ENCODE measurements at regions not wholly inside any gene's neighbourhood (a gene's known extent, or its start where the extent isn't known, plus 50 kb on each side); places are given as distances from the start of the nearest gene placed in this dataset.

DNA sequence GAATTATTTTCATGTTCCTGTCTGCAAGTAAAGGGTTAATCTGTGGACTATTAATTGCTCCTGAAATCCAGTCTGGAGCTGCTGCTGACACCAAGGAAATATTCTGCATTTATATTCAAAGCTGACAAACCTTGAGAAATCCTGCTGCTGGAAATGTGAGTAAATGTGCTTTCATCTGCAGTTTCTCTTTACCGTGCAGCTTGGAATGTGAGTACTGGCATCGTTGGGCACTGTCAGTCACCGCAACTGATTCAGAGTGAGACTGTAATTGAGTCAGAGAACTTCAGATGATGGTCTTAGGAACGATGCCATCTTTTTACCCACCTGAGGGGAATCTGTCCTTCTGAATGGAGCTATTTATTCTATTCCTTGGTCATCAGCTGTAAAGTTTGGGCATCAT lies 420.6 kb downstream of the SIPA1L2 start:
- no peak for DNase-seq (ENCODE audit: low read depth, low spot score)
- H3K9me3 ChIP-seq (ENCODE audit: insufficient read depth, low read length), result no peaks in the 10 kb centered on the region
- H3K4me3 ChIP-seq (ENCODE audit: insufficient read length, low read depth), result no peak overlapping the region
- H3K27me3 ChIP-seq (ENCODE audit: insufficient read depth, insufficient read length), result no peaks in the 10 kb centered on the region
- no peak overlapping the region for H3K9ac ChIP-seq (ENCODE audit: insufficient read length, low read depth)
- no peaks in the 10 kb centered on the region for H3K4me1 ChIP-seq (ENCODE audit: insufficient read depth, insufficient read length)
- no peak for TF ChIP-seq SUZ12 (IDR thresholded peaks at IDR 0.05; ENCODE audit: extremely low read depth, insufficient read depth, insufficient read length)
- no peak for TF ChIP-seq YY1 (IDR thresholded peaks at IDR 0.05; ENCODE audit: insufficient read depth, insufficient read length)
- no peak for TF ChIP-seq ZNF274 (IDR thresholded peaks at IDR 0.05; ENCODE audit: low read depth, low read length)
- H3K36me3 ChIP-seq (ENCODE audit: insufficient read depth, insufficient read length, low read length), result no peaks in the 10 kb centered on the region

DNA sequence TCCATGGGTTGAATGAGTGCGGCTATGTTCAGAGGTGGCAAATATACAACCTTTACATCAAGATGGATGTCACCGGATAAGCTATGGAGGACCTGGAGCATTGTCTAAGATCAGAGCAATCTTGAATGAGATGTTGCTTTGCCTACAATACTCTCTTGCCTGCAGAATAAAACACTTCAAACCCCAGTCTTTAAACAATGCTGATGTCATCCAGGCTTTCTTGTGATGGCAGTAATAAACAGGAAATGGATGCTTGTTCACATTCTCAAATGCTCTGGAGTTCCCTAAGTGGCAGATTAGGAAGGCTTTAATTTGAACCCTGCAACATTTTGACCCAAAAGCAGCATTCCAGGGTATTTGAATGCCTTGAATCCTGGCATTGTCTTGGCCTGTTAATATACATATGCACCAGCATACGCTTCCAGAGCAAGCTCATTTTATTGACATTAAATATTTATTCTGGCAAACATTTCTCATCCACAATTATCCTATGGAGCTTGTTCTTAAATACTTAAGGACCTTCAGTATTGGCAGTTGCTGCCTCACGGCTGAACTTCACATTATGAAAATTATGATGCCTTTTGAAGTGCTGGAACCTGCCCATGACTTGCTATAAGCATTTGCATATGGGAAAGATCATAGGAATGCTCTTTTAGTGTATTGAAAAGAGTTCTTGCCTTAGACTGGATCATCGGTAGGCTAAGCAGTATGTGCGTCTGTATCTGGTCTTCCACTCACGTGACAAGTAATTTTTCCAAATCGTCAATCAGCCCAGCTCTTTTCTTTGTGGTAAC lies 422.7 kb downstream of the SIPA1L2 start:
- H3K4me1 ChIP-seq (ENCODE audit: insufficient read depth, insufficient read length), result no peaks in the 10 kb centered on the region
- no peak overlapping the region for H3K4me3 ChIP-seq (ENCODE audit: insufficient read length, low read depth)
- H3K9ac ChIP-seq (ENCODE audit: insufficient read length, low read depth), result no peak overlapping the region
- no peaks in the 10 kb centered on the region for H3K27me3 ChIP-seq (ENCODE audit: insufficient read depth, insufficient read length)
- H3K36me3 ChIP-seq (ENCODE audit: insufficient read depth, insufficient read length, low read length), result no peaks in the 10 kb centered on the region
- TF ChIP-seq YY1 (IDR thresholded peaks at IDR 0.05; ENCODE audit: insufficient read depth, insufficient read length) (no peak), SUZ12 (IDR thresholded peaks at IDR 0.05; ENCODE audit: extremely low read depth, insufficient read depth, insufficient read length) (no peak), ZNF274 (IDR thresholded peaks at IDR 0.05; ENCODE audit: low read depth, low read length) (no peak)
- no peak for DNase-seq (ENCODE audit: low read depth, low spot score)
- peaks cover 13% of the 10 kb centered on the region; the same call in 1 of the 2 replicates for H3K9me3 ChIP-seq (ENCODE audit: insufficient read depth, low read length)

DNA sequence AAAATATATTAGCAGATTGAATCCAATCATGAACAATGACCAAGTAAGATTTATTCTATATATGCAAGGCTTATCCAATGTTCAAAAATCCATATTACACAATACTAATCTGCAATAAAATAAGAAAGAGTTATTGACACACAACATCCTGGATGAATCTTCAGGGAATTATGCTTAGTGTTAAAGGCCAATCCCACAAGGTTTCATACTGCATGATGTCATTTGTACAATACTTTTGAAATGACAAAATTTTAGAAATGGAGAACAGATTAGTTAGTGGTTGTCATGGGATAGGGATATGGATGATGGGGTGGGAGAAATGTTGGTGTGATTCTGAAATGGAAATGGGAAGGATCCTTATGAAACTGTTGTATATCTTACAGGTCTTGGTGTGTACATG lies 425.7 kb downstream of the SIPA1L2 start:
- TF ChIP-seq YY1 (IDR thresholded peaks at IDR 0.05; ENCODE audit: insufficient read depth, insufficient read length) (no peak), ZNF274 (IDR thresholded peaks at IDR 0.05; ENCODE audit: low read depth, low read length) (no peak), SUZ12 (IDR thresholded peaks at IDR 0.05; ENCODE audit: extremely low read depth, insufficient read depth, insufficient read length) (no peak)
- H3K36me3 ChIP-seq (ENCODE audit: insufficient read depth, insufficient read length, low read length), result no peaks in the 10 kb centered on the region
- peaks cover 33% of the 10 kb centered on the region for H3K9me3 ChIP-seq (ENCODE audit: insufficient read depth, low read length)
- no peak overlapping the region for H3K9ac ChIP-seq (ENCODE audit: insufficient read length, low read depth)
- DNase-seq (ENCODE audit: low read depth, low spot score), result no peak
- H3K4me3 ChIP-seq (ENCODE audit: insufficient read length, low read depth), result no peak overlapping the region
- no peaks in the 10 kb centered on the region for H3K4me1 ChIP-seq (ENCODE audit: insufficient read depth, insufficient read length)
- H3K27me3 ChIP-seq (ENCODE audit: insufficient read depth, insufficient read length), result no peaks in the 10 kb centered on the region

DNA sequence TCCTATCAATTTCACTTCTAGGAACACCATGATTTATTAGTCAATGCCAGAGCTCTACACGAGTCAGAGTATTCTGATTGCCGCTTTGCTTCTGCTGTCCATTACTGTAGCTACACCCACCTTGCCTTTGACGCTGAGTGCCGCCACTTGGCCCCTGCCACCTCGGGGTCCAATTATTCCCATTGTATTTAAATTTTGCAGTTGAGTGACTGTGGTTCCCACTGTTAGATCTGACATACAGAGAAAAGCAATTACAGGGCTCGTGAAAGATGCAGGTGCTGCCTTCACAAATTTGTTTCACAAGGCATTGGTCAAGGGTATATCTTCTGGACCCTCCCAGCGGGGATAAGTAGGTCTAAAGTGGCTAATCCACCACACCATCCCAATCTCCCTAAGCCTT lies 428.9 kb downstream of the SIPA1L2 start:
- peaks cover 33% of the 10 kb centered on the region for H3K9me3 ChIP-seq (ENCODE audit: insufficient read depth, low read length)
- no peak overlapping the region for H3K9ac ChIP-seq (ENCODE audit: insufficient read length, low read depth)
- no peak for TF ChIP-seq ZNF274 (IDR thresholded peaks at IDR 0.05; ENCODE audit: low read depth, low read length)
- no peak for TF ChIP-seq YY1 (IDR thresholded peaks at IDR 0.05; ENCODE audit: insufficient read depth, insufficient read length)
- no peak for TF ChIP-seq SUZ12 (IDR thresholded peaks at IDR 0.05; ENCODE audit: extremely low read depth, insufficient read depth, insufficient read length)
- H3K4me3 ChIP-seq (ENCODE audit: insufficient read length, low read depth), result no peak overlapping the region
- DNase-seq (ENCODE audit: low read depth, low spot score), result no peak
- H3K27me3 ChIP-seq (ENCODE audit: insufficient read depth, insufficient read length), result no peaks in the 10 kb centered on the region
- H3K4me1 ChIP-seq (ENCODE audit: insufficient read depth, insufficient read length), result no peaks in the 10 kb centered on the region
- H3K36me3 ChIP-seq (ENCODE audit: insufficient read depth, insufficient read length, low read length), result no peaks in the 10 kb centered on the region

DNA sequence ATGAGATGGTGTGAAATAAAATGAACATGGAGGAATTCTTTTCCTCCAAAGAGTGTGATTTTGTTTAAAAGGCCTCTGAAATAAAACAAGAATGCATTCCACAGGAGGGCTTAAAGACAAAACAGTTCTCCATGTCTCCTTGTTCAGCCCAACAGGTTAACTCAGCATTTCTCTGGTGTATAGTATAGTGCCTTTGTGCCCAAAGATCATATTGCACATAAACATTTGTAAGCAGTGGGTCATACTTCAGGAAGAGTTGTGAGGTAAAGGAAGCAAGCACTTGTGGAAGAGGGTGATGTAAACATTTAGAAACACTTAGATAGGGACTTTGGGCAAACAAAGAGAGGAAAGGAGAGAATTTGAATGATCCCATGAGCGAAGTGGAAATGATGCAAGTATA lies 433.9 kb downstream of the SIPA1L2 start:
- TF ChIP-seq SUZ12 (IDR thresholded peaks at IDR 0.05; ENCODE audit: extremely low read depth, insufficient read depth, insufficient read length), result no peak
- no peak for TF ChIP-seq ZNF274 (IDR thresholded peaks at IDR 0.05; ENCODE audit: low read depth, low read length)
- no peak for TF ChIP-seq YY1 (IDR thresholded peaks at IDR 0.05; ENCODE audit: insufficient read depth, insufficient read length)
- H3K9ac ChIP-seq (ENCODE audit: insufficient read length, low read depth), result no peak overlapping the region
- no peaks in the 10 kb centered on the region for H3K27me3 ChIP-seq (ENCODE audit: insufficient read depth, insufficient read length)
- no peaks in the 10 kb centered on the region for H3K36me3 ChIP-seq (ENCODE audit: insufficient read depth, insufficient read length, low read length)
- H3K9me3 ChIP-seq (ENCODE audit: insufficient read depth, low read length), result peaks cover 8% of the 10 kb centered on the region
- H3K4me3 ChIP-seq (ENCODE audit: insufficient read length, low read depth), result no peak overlapping the region
- DNase-seq (ENCODE audit: low read depth, low spot score), result no peak
- H3K4me1 ChIP-seq (ENCODE audit: insufficient read depth, insufficient read length), result no peaks in the 10 kb centered on the region

DNA sequence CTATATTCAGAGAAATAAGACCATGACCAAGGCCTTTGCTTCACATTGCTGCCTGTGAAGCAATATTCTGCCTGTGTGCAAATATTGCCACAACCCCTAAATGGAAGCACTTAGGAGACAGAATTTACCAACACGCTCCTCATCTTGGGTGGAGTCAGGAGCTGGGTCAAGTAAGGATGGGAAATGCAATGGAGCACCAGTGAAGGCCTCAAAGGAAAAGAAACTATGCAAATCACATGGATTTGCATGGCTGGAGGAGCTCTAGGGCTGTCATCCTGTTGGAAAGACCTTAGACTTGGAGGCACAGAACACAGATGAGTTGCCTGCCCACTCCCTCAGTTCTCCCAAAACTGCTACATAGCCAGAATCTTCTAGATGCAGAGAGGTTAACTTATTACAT lies 435.5 kb downstream of the SIPA1L2 start:
- no peaks in the 10 kb centered on the region for H3K27me3 ChIP-seq (ENCODE audit: insufficient read depth, insufficient read length)
- no peak for DNase-seq (ENCODE audit: low read depth, low spot score)
- H3K4me3 ChIP-seq (ENCODE audit: insufficient read length, low read depth), result no peak overlapping the region
- no peaks in the 10 kb centered on the region for H3K4me1 ChIP-seq (ENCODE audit: insufficient read depth, insufficient read length)
- no peaks in the 10 kb centered on the region for H3K36me3 ChIP-seq (ENCODE audit: insufficient read depth, insufficient read length, low read length)
- H3K9me3 ChIP-seq (ENCODE audit: insufficient read depth, low read length), result no peaks in the 10 kb centered on the region
- H3K9ac ChIP-seq (ENCODE audit: insufficient read length, low read depth), result no peak overlapping the region
- no peak for TF ChIP-seq YY1 (IDR thresholded peaks at IDR 0.05; ENCODE audit: insufficient read depth, insufficient read length)

DNA sequence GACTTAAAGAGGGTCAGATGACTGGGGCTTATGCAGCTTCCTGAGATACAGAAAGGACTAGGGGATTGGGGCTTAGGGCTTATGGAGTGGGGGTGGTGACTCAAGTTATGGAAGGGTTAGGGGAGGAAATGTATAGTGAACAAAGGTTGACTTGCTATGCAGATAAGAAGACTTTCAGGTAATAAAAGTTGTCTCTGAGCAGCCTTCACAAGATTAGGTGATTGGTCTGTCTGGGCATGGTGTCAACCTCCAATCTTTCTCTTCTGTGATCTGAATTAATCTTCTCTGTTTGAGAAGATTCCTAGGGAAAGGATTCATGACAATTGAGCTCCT lies 436.5 kb downstream of the SIPA1L2 start:
- TF ChIP-seq YY1 (IDR thresholded peaks at IDR 0.05; ENCODE audit: insufficient read depth, insufficient read length) (no peak), SUZ12 (IDR thresholded peaks at IDR 0.05; ENCODE audit: extremely low read depth, insufficient read depth, insufficient read length) (no peak), ZNF274 (IDR thresholded peaks at IDR 0.05; ENCODE audit: low read depth, low read length) (no peak)
- no peak for DNase-seq (ENCODE audit: low read depth, low spot score)

More for the DNA sequence above, 436.5 kb downstream of the SIPA1L2 start:
- Histone ChIP-seq H3K4me1 (ENCODE audit: insufficient read depth, insufficient read length) (no peaks in the 10 kb centered on the region), H3K9me3 (ENCODE audit: insufficient read depth, low read length) (no peaks in the 10 kb centered on the region), H3K27me3 (ENCODE audit: insufficient read depth, insufficient read length) (no peaks in the 10 kb centered on the region), H3K4me3 (ENCODE audit: insufficient read length, low read depth) (no peak overlapping the region), H3K9ac (ENCODE audit: insufficient read length, low read depth) (no peak overlapping the region), H3K36me3 (ENCODE audit: insufficient read depth, insufficient read length, low read length) (no peaks in the 10 kb centered on the region)
